ACHN (cell line): ENCODE measurements at regions not wholly inside any gene's neighbourhood (a gene's known extent, or its start where the extent isn't known, plus 50 kb on each side); places are given as distances from the start of the nearest gene placed in this dataset.

Experiments
- DNase-seq: peaks from one replicate; pipeline ENCODE4 v3.0.0-alpha.2; 2015
- in situ Hi-C: cut with HindIII; loops from 2 replicates; pipeline ENCODE4 v1.10.0; 2017; ENCODE audit warnings: low sequenced_read_pairs, low pct_ligation_motif_present, low pct_unique_long_range_greater_than_20kb

- DNase-seq, result peak; percentile 39
- in situ Hi-C loops, result no loop called here
Measured at GRCh38 chr1:50308878-50309277, 114.4 kb downstream of the DMRTA2 start.

- in situ Hi-C loops, result no loop called here
- DNase-seq, result no peak
Measured at GRCh38 chr1:50305808-50306207, 117.4 kb downstream of the DMRTA2 start.

GRCh38 chr1:50300297-50300696 lies 122.9 kb downstream of the DMRTA2 start:
- DNase-seq, result no peak
- in situ Hi-C loops, result no loop called here

- no peak for DNase-seq
- in situ Hi-C loops, result no loop called here
Measured at GRCh38 chr1:50295566-50295965, 127.7 kb downstream of the DMRTA2 start.

GRCh38 chr1:50292276-50292675 lies 131.0 kb downstream of the DMRTA2 start:
- DNase-seq, result no peak
- in situ Hi-C loops, result no loop called here

- DNase-seq, result no peak
- in situ Hi-C loops, result no loop called here
Measured at GRCh38 chr1:50289495-50289894, 133.7 kb downstream of the DMRTA2 start.

- DNase-seq, result no peak
- in situ Hi-C loops, result no loop called here
Measured at GRCh38 chr1:50285994-50286393, 137.2 kb downstream of the DMRTA2 start.

- in situ Hi-C loops, result no loop called here
- DNase-seq, result peak; percentile 13
Measured at GRCh38 chr1:50279622-50280330, 143.5 kb downstream of the DMRTA2 start.

GRCh38 chr1:50278961-50279360 lies 144.3 kb downstream of the DMRTA2 start:
- DNase-seq, result no peak
- in situ Hi-C loops, result no loop called here

GRCh38 chr1:50278410-50278809 lies 144.8 kb downstream of the DMRTA2 start:
- in situ Hi-C loops, result no loop called here
- DNase-seq, result no peak

GRCh38 chr1:50275566-50275965 lies 147.7 kb downstream of the DMRTA2 start:
- in situ Hi-C loops, result no loop called here

GRCh38 chr1:50272912-50273311 lies 150.3 kb downstream of the DMRTA2 start:
- no peak for DNase-seq
- in situ Hi-C loops, result no loop called here

More at GRCh38 chr1:50275566-50275965, 147.7 kb downstream of the DMRTA2 start:
- no peak for DNase-seq

- DNase-seq, result peak; percentile 19
- in situ Hi-C loops, result no loop called here
Measured at GRCh38 chr1:50271968-50272578, 151.2 kb downstream of the DMRTA2 start.

- in situ Hi-C loops, result no loop called here
- DNase-seq, result no peak
Measured at GRCh38 chr1:50271337-50271736, 151.9 kb downstream of the DMRTA2 start.

GRCh38 chr1:50270926-50271325 lies 152.3 kb downstream of the DMRTA2 start:
- in situ Hi-C loops, result no loop called here
- no peak for DNase-seq

GRCh38 chr1:50268049-50268448 lies 155.2 kb downstream of the DMRTA2 start:
- in situ Hi-C loops, result no loop called here
- peak; percentile 34 for DNase-seq

- no peak for DNase-seq
- in situ Hi-C loops, result no loop called here
Measured at GRCh38 chr1:50266509-50266908, 156.7 kb downstream of the DMRTA2 start.

- DNase-seq, result no peak
- in situ Hi-C loops, result no loop called here
Measured at GRCh38 chr1:50265790-50266314, 157.1 kb downstream of the ELAVL4 start.

- no peak for DNase-seq
- in situ Hi-C loops, result no loop called here
Measured at GRCh38 chr1:50264590-50264989, 155.9 kb downstream of the ELAVL4 start.

- no peak for DNase-seq
- in situ Hi-C loops, result no loop called here
Measured at GRCh38 chr1:50262436-50262835, 153.7 kb downstream of the ELAVL4 start.
